IgD-negative memory B cell (primary cell): ENCODE measurements at regions not wholly inside any gene's neighbourhood (a gene's known extent, or its start where the extent isn't known, plus 50 kb on each side); places are given as distances from the start of the nearest gene placed in this dataset.

ENCODE experiments used
- H3K27ac Mint-ChIP-seq, 3 donors: one replicate each; pipeline ENCODE4 v1.8.0; 2020 to 2022; ENCODE audit warnings: mild to moderate bottlenecking in 3 of 3, mixed read lengths in 3 of 3, moderate library complexity in 1 of 3
- H3K27me3 Mint-ChIP-seq: one replicate; pipeline ENCODE4 v1.8.0; 2021; ENCODE audit warnings: mixed read lengths
- H3K36me3 Mint-ChIP-seq: one replicate; pipeline ENCODE4 v1.8.0; 2020; ENCODE audit warnings: mild to moderate bottlenecking, mixed read lengths
- H3K4me1 Mint-ChIP-seq, 3 donors: one replicate each; pipeline ENCODE4 v1.8.0; 2020 to 2022; ENCODE audit warnings: mixed read lengths in 3 of 3, mild to moderate bottlenecking in 1 of 3
- H3K4me3 Mint-ChIP-seq, 4 donors: one replicate each; pipeline ENCODE4 v1.8.0; 2020 to 2022; ENCODE audit warnings: mild to moderate bottlenecking in 4 of 4, mixed read lengths in 4 of 4, moderate library complexity in 3 of 4
- H3K9me3 Mint-ChIP-seq, 3 donors: one replicate each; pipeline ENCODE4 v1.8.0; 2020 to 2021; ENCODE audit warnings: mixed read lengths in 3 of 3, mild to moderate bottlenecking in 1 of 3

DNA sequence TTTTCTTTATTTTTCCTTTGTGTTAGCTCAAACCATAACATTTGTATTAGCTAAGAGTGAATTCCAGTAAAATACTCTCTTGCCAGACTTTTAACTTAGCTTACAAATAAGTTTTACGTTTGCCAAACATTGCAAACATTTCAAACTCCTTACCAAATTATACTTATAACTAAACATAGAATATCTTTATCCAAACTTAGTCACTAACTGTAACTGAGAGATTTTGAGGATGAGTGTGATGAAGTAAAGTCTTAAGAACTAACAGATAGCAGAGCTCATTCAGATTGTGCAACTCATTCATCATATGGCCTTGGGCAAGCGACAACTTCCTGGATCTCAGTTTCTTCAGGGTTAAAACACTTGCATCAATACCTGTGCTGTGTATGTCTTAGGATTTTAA lies 533.7 kb downstream of the TDRD15 start:
- Mint-ChIP-seq H3K4me3 (no peak overlapping the region), H3K27me3 (no peaks in the 10 kb centered on the region), H3K4me1 (no peaks in the 10 kb centered on the region), H3K9me3 (peaks cover 0 to 1% (median 0%) of the 10 kb centered on the region in 3 donors), H3K27ac (no peak overlapping the region), H3K36me3 (no peaks in the 10 kb centered on the region)

DNA sequence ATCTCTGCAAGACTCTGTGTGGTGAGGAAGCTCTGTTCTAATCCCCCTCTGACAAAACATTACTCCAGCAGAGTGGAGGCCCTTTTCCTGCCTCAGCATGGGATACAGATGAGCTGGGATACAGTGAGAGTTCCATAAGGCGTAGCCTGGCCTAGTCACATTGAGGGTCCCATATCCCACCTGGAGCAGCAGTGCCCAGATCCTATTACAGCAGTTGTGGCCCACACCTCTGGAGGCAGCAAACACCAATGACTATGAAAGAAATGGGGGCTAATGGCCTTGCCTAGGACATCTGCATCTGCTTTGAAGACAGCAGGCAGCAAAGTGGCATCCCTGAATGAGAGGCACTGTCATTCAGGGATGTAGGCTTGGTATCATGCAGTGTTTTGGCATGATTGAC lies 534.5 kb downstream of the TDRD15 start:
- no peak overlapping the region for H3K4me3 Mint-ChIP-seq
- no peaks in the 10 kb centered on the region for H3K36me3 Mint-ChIP-seq
- H3K4me1 Mint-ChIP-seq, result no peaks in the 10 kb centered on the region

DNA sequence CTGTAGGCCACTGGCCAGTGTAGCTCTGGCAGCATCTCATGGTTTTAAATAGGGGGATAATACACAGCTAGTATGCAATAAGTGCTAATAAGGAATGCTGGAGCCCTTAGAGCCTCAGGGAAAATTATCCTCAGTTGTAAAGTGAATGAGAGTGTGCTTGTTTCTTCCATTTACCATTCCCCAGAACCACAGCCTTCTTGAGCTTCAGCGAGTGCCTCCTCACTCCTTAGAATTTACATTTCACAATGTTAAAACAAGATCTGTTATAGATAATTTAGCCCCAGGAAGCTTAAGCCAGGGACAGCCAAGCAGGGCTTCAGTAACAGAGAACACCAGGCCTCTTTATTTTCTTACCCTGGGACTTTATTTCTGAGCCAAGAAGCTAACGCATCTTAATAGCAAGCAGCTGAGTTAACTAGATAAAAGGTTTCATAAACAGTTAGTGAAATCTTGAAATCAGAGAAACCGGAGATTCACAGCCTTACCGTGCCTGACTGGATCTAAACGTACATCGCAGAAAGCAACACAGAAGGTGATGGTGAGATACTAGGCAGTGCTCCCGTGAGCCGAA lies 535.2 kb downstream of the TDRD15 start:
- Mint-ChIP-seq H3K9me3 (peaks cover 0 to 1% (median 0%) of the 10 kb centered on the region in 3 donors), H3K4me1 (no peaks in the 10 kb centered on the region), H3K4me3 (no peak overlapping the region), H3K27me3 (no peaks in the 10 kb centered on the region), H3K27ac (no peak overlapping the region), H3K36me3 (no peaks in the 10 kb centered on the region)

More for the DNA sequence above, 534.5 kb downstream of the TDRD15 start:
- Mint-ChIP-seq H3K9me3 (peaks cover 0 to 1% (median 0%) of the 10 kb centered on the region in 3 donors), H3K27me3 (no peaks in the 10 kb centered on the region), H3K27ac (no peak overlapping the region)

DNA sequence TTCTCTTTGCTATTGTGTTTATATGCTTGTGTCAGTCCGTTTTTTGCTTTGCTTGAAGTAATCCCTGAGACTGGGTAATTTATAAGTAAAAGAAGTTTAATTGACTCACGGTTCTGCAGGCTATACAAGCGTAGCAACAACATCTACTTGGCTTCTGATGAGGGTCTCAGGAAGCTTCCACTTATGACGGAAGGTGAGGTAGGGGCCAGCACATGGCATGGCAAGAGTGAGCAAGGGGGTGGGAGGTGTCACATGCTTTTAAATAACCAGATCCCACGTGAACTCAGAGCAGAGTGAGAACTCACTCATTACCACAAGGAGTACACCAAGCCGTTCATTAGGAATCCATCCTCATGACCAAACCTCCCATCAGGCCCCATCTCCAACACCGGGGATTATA lies 540.3 kb downstream of the TDRD15 start:
- Mint-ChIP-seq H3K36me3 (peaks cover 2% of the 10 kb centered on the region), H3K4me1 (peaks cover 0 to 2% (median 0%) of the 10 kb centered on the region in 3 donors), H3K27me3 (no peaks in the 10 kb centered on the region), H3K9me3 (peaks cover 0 to 3% (median 2%) of the 10 kb centered on the region in 3 donors), H3K27ac (no peak overlapping the region), H3K4me3 (no peak overlapping the region)

DNA sequence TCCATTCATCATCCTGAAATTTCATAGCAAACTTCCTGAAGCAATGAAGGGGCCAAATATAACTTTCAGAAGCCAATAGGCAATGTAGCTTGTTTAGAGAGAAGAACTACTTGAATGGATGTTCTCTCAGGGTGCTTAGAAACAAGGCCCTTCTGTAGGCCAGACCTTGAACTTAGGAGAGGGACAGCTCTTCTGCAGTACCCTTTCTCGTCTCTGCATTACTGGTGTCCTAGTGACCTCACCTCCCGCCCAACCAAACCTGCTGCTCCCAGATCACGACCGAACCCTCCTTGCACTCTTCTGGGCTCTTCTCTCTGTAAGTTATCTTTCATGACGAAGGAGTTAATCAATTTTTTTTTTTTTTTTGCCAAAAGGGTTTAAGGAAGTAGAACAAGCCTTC lies 543.9 kb downstream of the TDRD15 start:
- Mint-ChIP-seq H3K27me3 (no peaks in the 10 kb centered on the region), H3K27ac (no peak overlapping the region), H3K36me3 (peaks cover 2% of the 10 kb centered on the region), H3K4me1 (peaks cover 0 to 2% (median 0%) of the 10 kb centered on the region in 3 donors), H3K4me3 (no peak overlapping the region), H3K9me3 (peaks cover 4 to 6% (median 4%) of the 10 kb centered on the region in 3 donors)

DNA sequence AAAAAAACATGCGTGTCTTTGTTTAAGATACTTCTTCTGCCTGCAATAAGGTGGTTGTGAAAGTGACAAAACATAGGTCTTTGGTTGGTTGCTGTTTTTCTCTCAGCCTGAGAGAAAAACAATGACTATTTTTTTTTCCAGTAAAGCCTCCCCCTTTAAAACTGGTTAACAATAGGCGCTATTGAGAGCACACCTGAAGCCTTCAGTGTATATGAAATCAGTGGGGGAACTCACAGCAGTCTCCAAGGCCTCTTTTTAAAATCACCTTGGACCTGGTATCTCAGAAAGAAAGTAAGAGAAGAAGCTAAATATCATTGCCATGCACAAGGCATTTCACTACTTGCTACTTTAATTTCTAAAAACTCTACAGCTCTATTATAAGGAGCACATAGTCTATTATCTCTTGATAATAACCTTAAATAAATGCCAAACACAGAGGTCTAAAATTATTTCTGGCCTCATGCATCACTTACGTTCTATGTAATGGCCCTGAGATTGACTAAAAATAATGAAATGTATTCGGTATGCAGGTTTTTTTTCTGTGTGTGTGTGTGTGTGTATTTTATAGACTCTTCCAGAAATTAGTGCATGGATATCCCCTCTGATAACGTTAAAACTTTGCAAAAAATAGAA lies 544.4 kb downstream of the TDRD15 start:
- peaks cover 0 to 2% (median 0%) of the 10 kb centered on the region in 3 donors for H3K4me1 Mint-ChIP-seq
- peaks cover 4 to 8% (median 4%) of the 10 kb centered on the region in 3 donors for H3K9me3 Mint-ChIP-seq
- H3K27me3 Mint-ChIP-seq, result no peaks in the 10 kb centered on the region
- no peak overlapping the region for H3K4me3 Mint-ChIP-seq
- no peak overlapping the region for H3K27ac Mint-ChIP-seq
- H3K36me3 Mint-ChIP-seq, result peaks cover 2% of the 10 kb centered on the region

DNA sequence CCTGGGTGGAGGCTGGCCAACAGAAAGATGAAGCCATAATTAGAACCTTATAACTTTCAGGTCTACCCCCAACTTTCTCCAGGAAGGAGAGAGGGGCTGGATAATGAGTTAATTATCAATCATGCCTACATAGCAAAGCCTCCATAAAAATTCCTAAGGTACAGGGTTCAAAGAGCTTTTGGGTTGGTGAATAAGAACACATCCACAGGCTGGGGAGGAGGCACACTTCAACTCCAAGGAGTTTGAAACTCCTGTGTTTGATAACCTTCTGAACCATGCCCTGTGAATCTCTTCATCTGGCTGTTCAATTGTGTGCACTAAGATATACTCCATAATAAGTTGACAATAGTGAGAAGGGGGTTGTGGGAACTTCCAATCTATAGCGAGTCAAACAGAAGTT lies 552.3 kb downstream of the TDRD15 start:
- H3K27ac Mint-ChIP-seq, result no peak overlapping the region
- no peaks in the 10 kb centered on the region for H3K4me1 Mint-ChIP-seq
- no peak overlapping the region for H3K4me3 Mint-ChIP-seq
- H3K9me3 Mint-ChIP-seq, result peaks cover 2 to 13% (median 8%) of the 10 kb centered on the region in 3 donors
- no peaks in the 10 kb centered on the region for H3K36me3 Mint-ChIP-seq
- H3K27me3 Mint-ChIP-seq, result no peaks in the 10 kb centered on the region

DNA sequence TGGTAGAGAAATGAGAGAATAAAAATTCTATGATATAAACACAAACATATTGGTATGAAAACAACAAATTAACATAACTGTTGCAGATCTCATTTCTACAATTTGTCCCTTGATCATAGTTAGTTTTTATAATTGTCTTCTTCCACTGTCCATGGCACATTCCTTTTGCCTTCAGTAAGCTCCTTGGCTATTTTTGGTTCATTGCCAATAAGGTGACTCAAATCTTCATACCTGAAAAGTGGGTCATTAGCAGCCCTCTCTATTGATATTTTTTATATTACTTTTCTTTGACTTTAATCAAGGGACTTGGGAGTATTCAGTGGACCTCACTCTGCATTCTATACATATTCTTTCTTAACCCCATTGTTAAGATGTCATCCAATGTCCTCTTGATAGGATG lies 552.9 kb downstream of the TDRD15 start:
- H3K27ac Mint-ChIP-seq, result no peak overlapping the region
- H3K9me3 Mint-ChIP-seq, result peaks cover 0 to 13% (median 11%) of the 10 kb centered on the region in 3 donors
- no peaks in the 10 kb centered on the region for H3K36me3 Mint-ChIP-seq
- no peaks in the 10 kb centered on the region for H3K27me3 Mint-ChIP-seq
- no peak overlapping the region for H3K4me3 Mint-ChIP-seq
- no peaks in the 10 kb centered on the region for H3K4me1 Mint-ChIP-seq

DNA sequence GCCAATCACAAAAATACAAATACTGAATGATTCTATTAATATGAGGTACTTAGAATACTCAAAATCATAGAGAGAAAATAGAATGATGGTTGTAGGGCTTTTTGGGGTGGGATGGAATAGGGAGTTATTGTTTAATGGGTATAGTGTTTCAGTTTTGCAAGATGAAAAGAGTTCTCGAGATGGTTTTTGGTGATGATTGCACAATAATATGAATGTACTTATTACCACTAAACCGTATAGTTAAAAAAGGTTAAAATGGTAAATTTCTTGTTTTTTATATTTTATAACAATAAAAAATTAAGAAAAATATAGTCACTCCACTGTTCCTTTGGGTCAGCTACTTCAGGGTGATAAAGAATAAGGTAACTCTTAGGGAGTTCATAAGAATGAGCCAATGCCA lies 560.1 kb downstream of the TDRD15 start:
- Mint-ChIP-seq H3K27me3 (no peaks in the 10 kb centered on the region), H3K9me3 (peaks cover 2 to 9% (median 5%) of the 10 kb centered on the region in 3 donors), H3K4me1 (no peaks in the 10 kb centered on the region), H3K36me3 (no peaks in the 10 kb centered on the region), H3K27ac (no peak overlapping the region), H3K4me3 (no peak overlapping the region)

DNA sequence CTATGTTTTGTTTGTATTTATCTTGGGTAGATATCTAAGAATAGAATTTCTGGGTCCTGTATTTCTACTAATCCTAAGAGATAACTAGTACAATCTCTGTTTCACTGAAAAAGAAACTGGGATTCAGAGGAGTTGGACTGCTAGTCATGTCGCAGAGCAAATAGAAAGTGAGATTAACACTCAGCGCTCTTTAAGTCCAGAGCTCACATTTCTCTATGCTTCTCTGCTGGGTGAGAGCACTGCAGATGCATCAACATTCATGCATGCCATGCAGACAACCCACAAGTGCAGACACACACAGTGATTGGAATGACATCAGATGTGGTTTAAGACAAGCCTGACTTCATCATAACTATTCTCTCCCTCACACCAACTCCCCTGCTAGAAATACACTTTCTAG lies 563.8 kb downstream of the TDRD15 start:
- Mint-ChIP-seq H3K4me1 (no peaks in the 10 kb centered on the region), H3K9me3 (peaks cover 0 to 2% (median 0%) of the 10 kb centered on the region in 3 donors), H3K27me3 (no peaks in the 10 kb centered on the region), H3K4me3 (no peak overlapping the region), H3K36me3 (no peaks in the 10 kb centered on the region), H3K27ac (no peak overlapping the region)

DNA sequence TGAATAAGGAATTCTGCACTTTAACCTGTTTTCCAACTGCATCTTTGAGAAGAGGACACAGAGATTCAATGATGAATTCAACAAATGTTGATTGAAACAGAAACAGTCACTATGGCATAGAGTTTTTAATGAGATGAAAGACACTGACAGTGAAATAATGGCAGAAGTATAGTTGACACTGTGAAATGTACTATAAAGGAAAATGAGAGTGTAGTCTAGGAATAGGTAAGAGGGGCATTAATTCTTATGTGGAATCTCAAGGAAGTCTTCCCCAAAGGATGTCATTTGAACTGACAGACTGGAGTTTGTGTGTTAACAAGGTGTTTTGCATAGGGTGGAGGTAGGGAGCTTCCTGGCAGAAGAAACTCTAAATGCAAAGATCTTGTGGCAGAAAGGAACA lies 566.2 kb downstream of the TDRD15 start:
- Mint-ChIP-seq H3K9me3 (peaks cover 0 to 2% (median 0%) of the 10 kb centered on the region in 3 donors), H3K4me3 (no peak overlapping the region), H3K27me3 (no peaks in the 10 kb centered on the region), H3K4me1 (no peaks in the 10 kb centered on the region), H3K36me3 (no peaks in the 10 kb centered on the region), H3K27ac (no peak overlapping the region)

DNA sequence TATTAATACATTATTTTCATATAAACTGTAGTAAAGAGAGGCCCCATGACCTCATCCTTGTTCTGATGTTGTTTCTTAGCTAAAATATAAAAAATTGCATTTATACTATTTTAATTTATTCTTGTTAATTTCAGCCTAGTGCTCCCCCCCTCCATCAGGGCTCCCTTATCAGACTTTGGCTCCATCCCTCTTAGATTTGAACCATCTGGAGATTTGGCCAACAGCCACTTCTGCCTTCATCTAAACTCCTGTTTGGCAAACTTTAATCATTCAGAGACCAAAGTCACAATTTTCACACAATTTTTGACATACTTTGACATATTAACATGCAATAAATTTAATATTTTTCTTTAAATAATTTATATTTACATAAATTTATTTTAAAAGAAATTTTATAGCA lies 569.3 kb downstream of the TDRD15 start:
- Mint-ChIP-seq H3K4me1 (no peaks in the 10 kb centered on the region), H3K4me3 (no peak overlapping the region), H3K36me3 (no peaks in the 10 kb centered on the region), H3K27ac (no peak overlapping the region), H3K9me3 (peaks cover 2 to 3% (median 2%) of the 10 kb centered on the region in 3 donors), H3K27me3 (no peaks in the 10 kb centered on the region)

DNA sequence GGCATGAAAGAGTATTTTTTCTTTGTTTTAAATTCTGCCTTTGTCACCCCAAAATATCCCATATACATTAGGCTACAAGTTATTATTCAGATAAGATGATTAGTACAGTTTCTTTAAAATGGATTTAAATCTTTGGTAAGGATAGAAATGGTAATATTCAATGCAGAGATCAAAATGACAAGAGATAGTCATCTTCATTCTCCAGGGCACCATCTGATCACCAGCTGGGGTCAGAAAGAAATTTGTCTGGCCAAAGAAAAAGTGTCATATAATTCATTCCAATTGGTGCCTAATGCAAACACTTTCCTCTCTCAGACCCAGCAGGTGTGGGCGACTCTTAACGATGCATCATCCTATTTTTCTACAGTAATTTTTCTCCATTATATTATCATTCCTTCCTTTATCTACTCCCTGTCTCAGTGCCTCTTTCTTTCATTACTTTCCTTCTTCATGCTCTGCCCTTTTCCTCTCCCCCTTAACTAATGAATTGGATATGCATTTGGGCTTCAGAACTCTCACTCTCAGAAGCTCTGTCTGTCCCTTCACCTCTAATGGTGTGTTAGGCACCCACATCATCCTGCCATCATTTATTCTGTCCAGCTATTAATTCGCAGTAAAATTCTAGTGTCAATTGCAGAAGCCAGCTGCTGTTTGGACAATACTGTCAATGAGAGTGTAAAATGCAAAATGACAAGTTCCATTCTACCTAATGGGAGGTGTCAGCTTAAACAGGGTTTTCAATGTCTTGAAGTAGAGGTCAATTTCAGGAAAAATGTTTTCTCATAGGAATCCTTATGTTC lies 570.5 kb downstream of the TDRD15 start:
- no peak overlapping the region for H3K4me3 Mint-ChIP-seq
- H3K36me3 Mint-ChIP-seq, result no peaks in the 10 kb centered on the region
- peaks cover 2 to 7% (median 2%) of the 10 kb centered on the region in 3 donors for H3K9me3 Mint-ChIP-seq
- no peaks in the 10 kb centered on the region for H3K4me1 Mint-ChIP-seq
- no peak overlapping the region for H3K27ac Mint-ChIP-seq
- no peaks in the 10 kb centered on the region for H3K27me3 Mint-ChIP-seq

DNA sequence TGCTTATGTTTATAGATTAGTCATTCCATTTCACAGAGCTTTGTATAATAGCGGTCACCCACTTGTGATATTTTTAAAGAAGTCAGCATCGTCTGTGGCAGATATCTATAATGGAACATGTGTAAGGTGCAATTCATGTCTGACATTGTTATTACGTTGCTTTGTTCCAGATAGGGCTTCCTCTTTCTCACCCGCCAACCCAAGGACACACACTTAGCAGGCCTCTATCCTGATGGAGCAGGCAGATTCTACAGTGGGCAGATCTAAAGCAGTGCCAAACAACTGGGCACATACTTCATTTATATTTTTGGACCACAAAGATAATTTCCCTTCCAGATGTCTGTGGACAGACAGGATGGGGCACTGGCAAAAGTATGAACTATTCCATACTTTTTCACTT lies 573.1 kb downstream of the TDRD15 start:
- H3K4me1 Mint-ChIP-seq, result no peaks in the 10 kb centered on the region
- peaks cover 2 to 10% (median 2%) of the 10 kb centered on the region in 3 donors for H3K9me3 Mint-ChIP-seq
- H3K27me3 Mint-ChIP-seq, result no peaks in the 10 kb centered on the region
- H3K27ac Mint-ChIP-seq, result no peak overlapping the region
- H3K4me3 Mint-ChIP-seq, result no peak overlapping the region
- H3K36me3 Mint-ChIP-seq, result no peaks in the 10 kb centered on the region

DNA sequence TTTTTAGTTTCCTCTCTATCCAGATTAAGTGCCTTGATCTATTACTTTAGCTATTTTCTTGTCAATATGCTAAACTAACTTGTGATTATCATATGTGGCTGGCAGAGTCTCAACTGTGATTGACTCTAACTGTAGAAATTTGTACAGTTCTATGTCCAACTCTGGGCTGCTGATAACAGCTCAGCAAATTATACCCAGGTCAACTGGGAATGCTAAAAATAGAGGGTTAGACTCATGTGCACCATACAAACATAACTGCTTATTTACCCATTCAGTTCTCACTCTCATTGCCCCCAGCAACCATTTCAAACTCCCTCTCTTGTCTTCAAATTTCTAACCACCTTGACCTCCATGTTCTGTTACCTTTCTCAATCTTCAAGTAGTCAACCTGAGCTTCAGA lies 576.9 kb downstream of the TDRD15 start:
- H3K4me3 Mint-ChIP-seq, result no peak overlapping the region
- H3K36me3 Mint-ChIP-seq, result no peaks in the 10 kb centered on the region
- H3K27me3 Mint-ChIP-seq, result no peaks in the 10 kb centered on the region
- peaks cover 0 to 7% (median 2%) of the 10 kb centered on the region in 3 donors for H3K9me3 Mint-ChIP-seq
- H3K4me1 Mint-ChIP-seq, result no peaks in the 10 kb centered on the region
- no peak overlapping the region for H3K27ac Mint-ChIP-seq
